NCI-H2227 (cell line): ENCODE measurements at regions not wholly inside any gene's neighbourhood (a gene's known extent, or its start where the extent isn't known, plus 50 kb on each side); places are given as distances from the start of the nearest gene placed in this dataset.
"Not testable (repeated sequence)": the region's sequence is repeated elsewhere in the genome, so short reads cannot be mapped to it uniquely, and the experiment has no call there.

Experiments used
- DNase-seq: peaks from one replicate; lab custom pipeline; 2025; ENCODE audit not compliant: unreplicated experiment; lab: John Stamatoyannopoulos, UW

GRCh38 chr10:33913194-33913593 is 578.7 kb upstream of the NRP1 start:
- no peak for DNase-seq

DNA sequence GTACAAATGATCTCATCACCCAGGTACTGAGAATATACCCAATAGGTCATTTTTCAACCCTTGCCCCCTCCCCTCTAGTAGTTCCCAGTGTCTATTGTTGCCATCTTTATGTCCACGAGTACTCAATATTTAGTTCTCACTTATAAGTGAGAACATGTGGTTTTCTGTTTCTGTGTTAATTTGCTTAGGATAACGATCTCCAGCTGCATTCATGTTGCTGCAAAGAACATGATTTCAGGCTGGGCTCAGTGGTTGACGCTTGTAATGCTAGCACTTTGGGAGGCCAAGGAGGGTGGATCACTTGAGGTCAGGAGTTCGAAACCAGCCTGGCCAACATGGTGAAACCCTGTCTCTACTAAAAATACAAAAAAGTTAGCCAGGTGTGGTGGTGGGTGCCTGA is 575.0 kb upstream of the NRP1 start:
- DNase-seq = not testable (repeated sequence)

- DNase-seq = no peak
Observed at GRCh38 chr10:33901166-33901565, 566.7 kb upstream of the NRP1 start.

DNA sequence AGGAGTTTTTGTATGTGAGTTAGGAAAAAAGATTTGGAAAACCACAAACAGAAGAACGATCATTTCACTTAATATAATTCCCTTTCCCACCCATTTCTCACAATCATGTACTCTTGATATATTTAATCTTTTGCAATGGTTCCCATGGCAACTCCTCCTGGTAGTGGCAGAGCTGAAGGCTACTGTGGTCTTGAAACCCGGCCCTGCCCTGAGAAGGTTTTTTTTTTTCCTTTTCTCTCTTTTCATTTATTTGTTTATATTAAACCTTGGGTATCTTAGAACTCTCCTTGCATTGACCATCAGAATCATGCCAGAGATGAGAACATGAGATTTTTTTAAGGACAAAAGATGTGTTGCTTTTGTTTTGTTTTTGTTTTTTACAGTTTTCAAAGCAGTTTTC is 566.1 kb upstream of the NRP1 start:
- DNase-seq = peak; percentile 33

- no peak for DNase-seq
Observed at GRCh38 chr10:33899578-33900531, 565.4 kb upstream of the NRP1 start.

GRCh38 chr10:33897291-33897752 is 562.9 kb upstream of the NRP1 start:
- DNase-seq = peak; percentile 62

- DNase-seq = no peak
Observed at GRCh38 chr10:33893506-33893905, 559.0 kb upstream of the NRP1 start.

GRCh38 chr10:33889371-33889770 is 554.9 kb upstream of the NRP1 start:
- no peak for DNase-seq

DNA sequence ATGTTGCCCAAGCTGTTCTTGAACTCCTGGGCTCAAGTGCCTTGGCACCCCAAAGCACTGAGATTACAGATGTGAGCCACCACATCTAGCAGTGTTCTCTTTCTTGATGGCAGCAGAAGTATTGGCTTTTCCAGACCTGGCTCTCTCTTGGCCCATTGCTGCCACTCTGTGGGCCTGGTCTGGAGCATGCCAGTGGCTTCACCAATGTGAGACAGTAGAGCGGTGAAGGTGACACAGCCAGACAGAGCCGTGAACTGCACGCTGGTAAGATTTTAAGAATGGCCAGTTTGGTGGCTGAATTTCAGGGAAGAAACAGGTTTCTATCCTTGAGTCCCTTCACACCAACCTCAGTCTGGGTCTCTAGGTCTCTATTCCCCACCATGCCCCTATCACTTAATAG is 552.7 kb upstream of the NRP1 start:
- no peak for DNase-seq

GRCh38 chr10:33886299-33886698 is 551.8 kb upstream of the NRP1 start:
- no peak for DNase-seq

- no peak for DNase-seq
Observed at GRCh38 chr10:33884604-33885003, 550.1 kb upstream of the NRP1 start.

DNA sequence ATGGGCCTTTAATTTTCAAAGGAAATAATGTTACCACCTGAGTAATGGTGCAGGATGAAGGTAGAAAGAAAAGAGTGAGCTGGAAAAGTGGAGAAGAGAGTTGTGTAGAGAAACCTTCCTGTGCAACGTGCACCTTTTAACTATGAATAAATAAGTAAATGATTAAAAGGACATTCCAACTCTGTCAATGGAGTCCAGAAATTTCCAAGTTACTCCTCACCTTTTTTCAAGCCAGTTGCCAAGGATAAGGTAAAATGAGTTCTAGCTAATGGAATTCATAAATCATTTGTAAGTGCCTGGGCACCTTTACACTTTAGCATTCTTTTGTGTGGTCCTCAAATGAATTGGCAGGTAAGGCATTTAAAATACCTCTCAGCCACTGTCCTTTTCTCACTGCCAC is 549.4 kb upstream of the NRP1 start:
- no peak for DNase-seq

- no peak for DNase-seq
Observed at GRCh38 chr10:33882996-33883395, 548.5 kb upstream of the NRP1 start.

DNA sequence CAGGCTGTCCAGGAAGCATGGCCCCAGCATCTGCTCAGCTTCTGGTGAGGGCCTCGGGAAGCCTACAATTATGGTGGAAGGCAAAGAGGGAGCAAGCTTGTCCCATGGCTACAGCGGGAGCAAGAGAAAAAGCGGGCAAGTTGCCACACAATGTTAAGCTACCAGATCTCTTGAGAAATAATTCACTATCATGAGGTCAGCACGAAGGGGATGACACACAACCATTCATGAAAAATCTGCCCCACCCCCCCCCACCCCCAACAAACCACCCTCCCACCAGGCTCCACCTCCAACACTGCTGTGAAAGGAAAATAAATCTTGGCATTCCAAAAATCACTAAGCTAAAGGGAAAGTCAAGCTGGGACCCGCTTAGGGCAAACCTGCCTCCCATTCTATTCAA is 545.8 kb upstream of the NRP1 start:
- no peak for DNase-seq

GRCh38 chr10:33878238-33878786 is 543.8 kb upstream of the NRP1 start:
- DNase-seq = no peak

DNA sequence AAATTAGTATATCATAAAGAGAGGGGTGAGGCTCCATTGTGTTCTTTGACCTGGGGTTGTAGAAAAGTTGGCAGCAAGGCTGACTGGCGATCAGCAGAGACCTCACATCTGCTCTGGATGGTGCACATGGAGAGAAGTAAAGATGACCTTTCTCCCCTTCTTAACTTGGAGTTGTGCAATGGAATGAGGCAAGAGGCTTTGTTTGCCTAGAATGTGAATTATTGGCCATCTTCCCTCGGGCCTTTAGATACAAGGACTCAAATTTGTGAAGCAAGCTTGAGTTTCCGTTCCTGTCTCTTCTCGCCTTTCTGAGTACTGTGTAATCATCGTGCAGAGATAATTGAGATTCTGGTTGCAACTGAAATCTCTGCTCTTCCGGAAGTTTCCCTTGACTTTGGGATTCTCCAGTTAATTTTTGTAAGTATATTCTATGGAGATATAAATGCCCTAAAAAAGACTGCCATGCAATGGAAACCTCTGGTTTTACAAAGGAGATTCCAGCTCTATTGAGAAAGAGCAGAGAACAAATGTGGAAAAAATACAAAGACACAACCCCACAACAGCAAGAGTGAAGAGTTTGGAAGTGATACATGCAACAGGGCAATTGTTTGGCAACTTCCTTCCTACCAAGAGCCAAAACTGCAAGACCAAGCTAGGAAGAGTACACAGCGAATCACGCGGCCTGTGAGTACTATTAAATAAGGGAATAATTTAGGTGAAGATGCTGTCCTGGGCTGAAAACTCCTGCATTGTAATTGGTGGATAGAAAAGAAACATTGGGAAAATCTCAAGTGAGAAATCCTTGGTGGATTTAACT is 542.3 kb upstream of the NRP1 start:
- DNase-seq = no peak

DNA sequence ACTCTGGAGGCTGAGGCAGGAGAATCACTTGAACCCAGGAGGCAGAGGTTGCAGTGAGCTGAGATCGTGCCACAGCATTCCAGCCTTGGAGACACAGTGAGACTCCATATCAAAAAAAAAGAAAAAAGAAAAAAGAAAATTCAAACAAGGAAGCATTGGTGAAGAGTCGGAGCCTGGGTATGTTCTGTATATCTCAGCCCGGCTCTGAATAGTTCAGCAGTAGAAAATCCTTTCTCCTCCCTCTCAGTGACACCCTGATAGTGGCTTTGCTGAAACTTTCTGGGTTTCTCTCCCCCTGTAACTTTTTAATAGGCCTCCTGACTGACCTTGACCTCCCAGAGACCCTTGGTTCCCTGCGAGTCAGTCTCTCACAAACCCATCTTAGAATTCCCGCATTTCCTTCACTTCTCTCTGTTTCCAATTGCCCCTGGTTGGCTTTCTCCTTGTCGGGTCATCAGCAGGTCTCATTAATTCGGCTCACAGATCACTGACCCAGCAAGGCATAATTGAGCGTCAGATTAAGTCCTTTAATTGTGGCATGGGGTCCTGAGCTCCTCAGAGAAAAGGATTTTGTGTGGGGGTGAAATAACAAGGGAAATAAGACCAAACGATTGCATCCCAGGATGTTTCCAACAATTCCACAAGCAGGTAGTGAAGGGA is 541.6 kb upstream of the NRP1 start:
- no peak for DNase-seq

DNA sequence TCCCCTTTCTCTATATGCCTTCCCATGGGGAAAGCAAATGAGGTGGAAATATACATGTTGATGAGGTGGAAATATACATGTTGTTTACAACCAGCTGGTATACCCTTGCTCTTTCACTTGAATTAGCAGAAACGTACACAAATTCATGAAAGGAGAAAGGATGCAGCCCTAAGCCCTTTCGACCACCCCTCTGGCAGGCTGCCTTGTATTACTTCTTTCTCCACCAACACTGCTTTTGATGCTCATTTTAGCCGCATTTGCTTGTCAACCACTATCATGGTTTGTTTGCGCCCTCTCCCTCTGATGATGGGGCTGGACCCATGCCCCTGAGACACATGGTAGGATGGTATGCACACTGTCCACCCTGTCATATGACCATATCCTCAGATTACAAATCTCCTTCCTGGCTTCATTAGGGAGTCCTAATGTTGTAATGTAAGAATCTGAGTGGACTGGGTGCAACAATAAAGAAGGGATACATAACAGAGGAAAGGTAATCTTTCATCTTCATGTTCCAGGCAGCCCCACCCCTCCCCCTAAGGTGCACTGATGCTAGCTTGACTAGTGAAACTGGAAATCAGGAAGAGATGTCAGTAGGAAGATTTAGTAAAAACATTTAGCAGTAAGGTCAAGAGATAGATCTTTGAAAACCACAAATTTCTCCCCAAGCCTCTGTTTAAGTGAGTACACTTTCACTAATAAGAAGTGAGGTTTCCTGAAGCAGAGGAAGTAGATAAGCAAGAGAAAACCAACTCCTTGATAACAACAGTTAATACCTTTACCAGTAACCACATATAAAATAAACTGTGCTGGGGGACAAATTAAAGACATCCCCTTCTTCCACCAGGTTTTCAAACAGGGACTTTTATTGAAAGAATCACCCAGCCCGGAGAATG is 536.8 kb upstream of the NRP1 start:
- no peak for DNase-seq

DNA sequence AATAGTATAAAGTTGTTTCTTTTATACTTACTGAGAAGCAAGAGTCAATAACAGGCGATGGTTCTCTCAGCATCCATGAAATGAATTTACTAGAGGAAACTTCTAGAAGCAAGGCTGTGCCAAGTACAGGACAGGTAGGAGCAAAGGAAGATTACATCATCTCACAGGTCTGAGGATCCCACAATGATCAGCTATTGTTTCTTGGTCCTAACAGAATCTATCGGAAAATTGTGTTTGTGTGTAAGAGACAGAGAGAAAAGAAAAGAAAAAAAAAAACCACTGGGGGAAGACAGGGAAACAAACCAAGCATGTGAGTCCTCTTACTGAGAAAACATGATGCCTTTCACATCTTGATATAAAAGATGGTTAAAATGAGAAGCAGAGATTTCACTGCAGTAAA is 535.0 kb upstream of the NRP1 start:
- DNase-seq = no peak

DNA sequence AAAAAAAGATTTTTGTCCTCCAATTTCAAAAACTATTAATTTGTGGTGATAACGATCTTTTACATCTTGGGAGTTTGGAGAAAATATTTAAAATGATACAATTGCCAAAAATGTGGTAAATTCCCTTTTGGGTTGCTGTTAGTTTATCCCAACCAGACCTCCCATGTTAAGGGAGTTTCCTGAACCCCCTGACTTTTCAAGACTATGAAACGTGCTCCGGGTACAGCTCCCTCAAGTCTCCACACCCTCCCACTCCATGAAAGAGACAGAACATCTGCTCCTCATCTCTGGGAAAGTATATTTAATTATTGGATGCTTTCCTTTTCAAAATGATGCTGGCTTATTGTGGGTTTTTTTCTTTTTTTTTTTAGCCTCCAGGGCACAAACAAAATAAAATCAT is 534.6 kb upstream of the NRP1 start:
- no peak for DNase-seq
